ENCODE measurements at regions not wholly inside any gene's neighbourhood (a gene's known extent, or its start where the extent isn't known, plus 50 kb on each side); places are given as distances from the start of the nearest gene placed in this dataset.

- no peak for DNase-seq
- POLR2A ChIA-PET: no interaction called here
- H3K36me3 Mint-ChIP-seq: peaks cover 0 to 4% (median 0%) of the 10 kb centered on the region in 3 donors
- CTCF ChIA-PET: no interaction called here
- no peaks in the 10 kb centered on the region for H3K4me1 Mint-ChIP-seq
- H3K4me3 Mint-ChIP-seq: no peak overlapping the region
- Histone ChIP-seq H3K27ac (ENCODE audit: low read depth, low read length) (no peak overlapping the region), H3K27me3 (ENCODE audit: insufficient read depth, low read length, poor library complexity, severe bottlenecking) (no peaks in the 10 kb centered on the region), H3K36me3 (ENCODE audit: insufficient read depth, low read length) (no peaks in the 10 kb centered on the region), H3K4me3 (ENCODE audit: low read length) (no peak overlapping the region), H3K9me3 (ENCODE audit: low read length) (no peaks in the 10 kb centered on the region), H3K4me1 (ENCODE audit: insufficient read depth, low read length) (no peaks in the 10 kb centered on the region)
- H3K9me3 Mint-ChIP-seq: peaks cover 3 to 47% (median 20%) of the 10 kb centered on the region in 5 donors
- H3K27me3 Mint-ChIP-seq: no peaks in the 10 kb centered on the region
- H3K27ac Mint-ChIP-seq: no peak overlapping the region
Observed at GRCh38 chr3:20511863-20512505, 326.0 kb upstream of the SGO1 start.

GRCh38 chr3:20510396-20510795 is 324.4 kb upstream of the SGO1 start:
- no peaks in the 10 kb centered on the region for H3K4me1 ChIP-seq (ENCODE audit: insufficient read depth, low read length)
- Mint-ChIP-seq H3K27me3 (no peaks in the 10 kb centered on the region), H3K9me3 (peaks cover 14 to 55% (median 27%) of the 10 kb centered on the region in 5 donors), H3K36me3 (peaks cover 0 to 4% (median 1%) of the 10 kb centered on the region in 3 donors), H3K4me3 (no peak overlapping the region), H3K27ac (no peak overlapping the region), H3K4me1 (no peaks in the 10 kb centered on the region)
- H3K4me3 ChIP-seq (ENCODE audit: low read length): no peak overlapping the region
- H3K9me3 ChIP-seq (ENCODE audit: low read length): no peaks in the 10 kb centered on the region
- no peak overlapping the region for H3K27ac ChIP-seq (ENCODE audit: low read depth, low read length)
- CTCF ChIA-PET: no interaction called here
- no peaks in the 10 kb centered on the region for H3K36me3 ChIP-seq (ENCODE audit: insufficient read depth, low read length)
- no peaks in the 10 kb centered on the region for H3K27me3 ChIP-seq (ENCODE audit: insufficient read depth, low read length, poor library complexity, severe bottlenecking)
- no peak for DNase-seq
- POLR2A ChIA-PET: no interaction called here

- ChIA-PET CTCF (no interaction called here), POLR2A (no interaction called here)
- Mint-ChIP-seq H3K36me3 (peaks cover 0 to 2% (median 1%) of the 10 kb centered on the region in 3 donors), H3K9me3 (peaks cover 38 to 63% (median 62%) of the 10 kb centered on the region in 5 donors), H3K27ac (no peak overlapping the region), H3K27me3 (no peaks in the 10 kb centered on the region), H3K4me1 (no peaks in the 10 kb centered on the region), H3K4me3 (no peak overlapping the region)
- H3K9me3 ChIP-seq (ENCODE audit: low read length): no peaks in the 10 kb centered on the region
- no peak overlapping the region for H3K4me3 ChIP-seq (ENCODE audit: low read length)
- no peaks in the 10 kb centered on the region for H3K36me3 ChIP-seq (ENCODE audit: insufficient read depth, low read length)
- no peak overlapping the region for H3K27ac ChIP-seq (ENCODE audit: low read depth, low read length)
- no peaks in the 10 kb centered on the region for H3K27me3 ChIP-seq (ENCODE audit: insufficient read depth, low read length, poor library complexity, severe bottlenecking)
- no peaks in the 10 kb centered on the region for H3K4me1 ChIP-seq (ENCODE audit: insufficient read depth, low read length)
- no peak for DNase-seq
Observed at GRCh38 chr3:20503394-20504082, 317.5 kb upstream of the SGO1 start.

- CTCF ChIA-PET: no interaction called here
- Histone ChIP-seq H3K4me3 (ENCODE audit: low read length) (no peak overlapping the region), H3K36me3 (ENCODE audit: insufficient read depth, low read length) (no peaks in the 10 kb centered on the region), H3K27me3 (ENCODE audit: insufficient read depth, low read length, poor library complexity, severe bottlenecking) (no peaks in the 10 kb centered on the region), H3K27ac (ENCODE audit: low read depth, low read length) (no peak overlapping the region), H3K9me3 (ENCODE audit: low read length) (no peaks in the 10 kb centered on the region), H3K4me1 (ENCODE audit: insufficient read depth, low read length) (no peaks in the 10 kb centered on the region)
- no peaks in the 10 kb centered on the region for H3K27me3 Mint-ChIP-seq
- H3K4me1 Mint-ChIP-seq: no peaks in the 10 kb centered on the region
- H3K27ac Mint-ChIP-seq: no peak overlapping the region
- peaks cover 0 to 1% (median 0%) of the 10 kb centered on the region in 3 donors for H3K36me3 Mint-ChIP-seq
- POLR2A ChIA-PET: no interaction called here
- H3K4me3 Mint-ChIP-seq: no peak overlapping the region
- no peak for DNase-seq
- peaks cover 5 to 34% (median 17%) of the 10 kb centered on the region in 5 donors for H3K9me3 Mint-ChIP-seq
Observed at GRCh38 chr3:20490996-20491395, 305.0 kb upstream of the SGO1 start.

GRCh38 chr3:20488151-20488550 is 302.1 kb upstream of the SGO1 start:
- DNase-seq: no peak
- no peak overlapping the region for H3K27ac ChIP-seq (ENCODE audit: low read depth, low read length)
- Mint-ChIP-seq H3K4me3 (no peak overlapping the region), H3K4me1 (no peaks in the 10 kb centered on the region), H3K36me3 (no peaks in the 10 kb centered on the region), H3K27me3 (no peaks in the 10 kb centered on the region), H3K9me3 (peaks cover 13 to 42% (median 18%) of the 10 kb centered on the region in 5 donors), H3K27ac (no peak overlapping the region)
- H3K27me3 ChIP-seq (ENCODE audit: insufficient read depth, low read length, poor library complexity, severe bottlenecking): no peaks in the 10 kb centered on the region
- H3K4me1 ChIP-seq (ENCODE audit: insufficient read depth, low read length): no peaks in the 10 kb centered on the region
- ChIA-PET POLR2A (no interaction called here), CTCF (no interaction called here)
- H3K4me3 ChIP-seq (ENCODE audit: low read length): no peak overlapping the region
- no peaks in the 10 kb centered on the region for H3K36me3 ChIP-seq (ENCODE audit: insufficient read depth, low read length)
- no peaks in the 10 kb centered on the region for H3K9me3 ChIP-seq (ENCODE audit: low read length)

- no peaks in the 10 kb centered on the region for H3K27me3 Mint-ChIP-seq
- POLR2A ChIA-PET: no interaction called here
- CTCF ChIA-PET: no interaction called here
- Histone ChIP-seq H3K27me3 (ENCODE audit: insufficient read depth, low read length, poor library complexity, severe bottlenecking) (no peaks in the 10 kb centered on the region), H3K27ac (ENCODE audit: low read depth, low read length) (no peak overlapping the region), H3K4me3 (ENCODE audit: low read length) (no peak overlapping the region), H3K9me3 (ENCODE audit: low read length) (no peaks in the 10 kb centered on the region), H3K4me1 (ENCODE audit: insufficient read depth, low read length) (no peaks in the 10 kb centered on the region), H3K36me3 (ENCODE audit: insufficient read depth, low read length) (no peaks in the 10 kb centered on the region)
- H3K4me1 Mint-ChIP-seq: no peaks in the 10 kb centered on the region
- H3K4me3 Mint-ChIP-seq: no peak overlapping the region
- H3K9me3 Mint-ChIP-seq: peaks cover 25 to 39% (median 30%) of the 10 kb centered on the region in 5 donors
- H3K36me3 Mint-ChIP-seq: no peaks in the 10 kb centered on the region
- DNase-seq: no peak
- no peak overlapping the region for H3K27ac Mint-ChIP-seq
Observed at GRCh38 chr3:20484126-20484525, 298.1 kb upstream of the SGO1 start.

GRCh38 chr3:20482350-20482749 is 296.3 kb upstream of the SGO1 start:
- H3K27ac ChIP-seq (ENCODE audit: low read depth, low read length): no peak overlapping the region
- H3K4me1 ChIP-seq (ENCODE audit: insufficient read depth, low read length): no peaks in the 10 kb centered on the region
- peaks cover 25 to 41% (median 31%) of the 10 kb centered on the region in 5 donors for H3K9me3 Mint-ChIP-seq
- DNase-seq: no peak
- H3K9me3 ChIP-seq (ENCODE audit: low read length): no peaks in the 10 kb centered on the region
- H3K27me3 Mint-ChIP-seq: no peaks in the 10 kb centered on the region
- no peak overlapping the region for H3K4me3 Mint-ChIP-seq
- H3K4me3 ChIP-seq (ENCODE audit: low read length): no peak overlapping the region
- POLR2A ChIA-PET: no interaction called here
- no peaks in the 10 kb centered on the region for H3K27me3 ChIP-seq (ENCODE audit: insufficient read depth, low read length, poor library complexity, severe bottlenecking)
- no peak overlapping the region for H3K27ac Mint-ChIP-seq
- CTCF ChIA-PET: no interaction called here
- no peaks in the 10 kb centered on the region for H3K4me1 Mint-ChIP-seq
- H3K36me3 ChIP-seq (ENCODE audit: insufficient read depth, low read length): no peaks in the 10 kb centered on the region
- no peaks in the 10 kb centered on the region for H3K36me3 Mint-ChIP-seq

- POLR2A ChIA-PET: no interaction called here
- Histone ChIP-seq H3K36me3 (ENCODE audit: insufficient read depth, low read length) (no peaks in the 10 kb centered on the region), H3K9me3 (ENCODE audit: low read length) (no peaks in the 10 kb centered on the region), H3K4me1 (ENCODE audit: insufficient read depth, low read length) (no peaks in the 10 kb centered on the region), H3K27ac (ENCODE audit: low read depth, low read length) (no peak overlapping the region), H3K4me3 (ENCODE audit: low read length) (no peak overlapping the region), H3K27me3 (ENCODE audit: insufficient read depth, low read length, poor library complexity, severe bottlenecking) (no peaks in the 10 kb centered on the region)
- no peaks in the 10 kb centered on the region for H3K36me3 Mint-ChIP-seq
- no peaks in the 10 kb centered on the region for H3K27me3 Mint-ChIP-seq
- CTCF ChIA-PET: no interaction called here
- no peak overlapping the region for H3K27ac Mint-ChIP-seq
- no peaks in the 10 kb centered on the region for H3K4me1 Mint-ChIP-seq
- H3K4me3 Mint-ChIP-seq: no peak overlapping the region
- DNase-seq: no peak
- peaks cover 25 to 41% (median 31%) of the 10 kb centered on the region in 5 donors for H3K9me3 Mint-ChIP-seq
Observed at GRCh38 chr3:20480786-20481365, 294.9 kb upstream of the SGO1 start.
